Astrocyte (in vitro differentiated cells and primary cell): ENCODE measurements at regions not wholly inside any gene's neighbourhood (a gene's known extent, or its start where the extent isn't known, plus 50 kb on each side); places are given as distances from the start of the nearest gene placed in this dataset.

Experiments used
- DNase-seq: peaks from one replicate; pipeline ENCODE4 v3.0.0-alpha.2; 2010; ENCODE audit warnings: low read depth
- FAIRE-seq: peaks from 2 replicates; lab custom pipeline; 2011; peaks lifted over from hg19 to GRCh38; lab: Jason Lieb, UNC
- H2AFZ ChIP-seq: 2 replicates; pipeline ENCODE4 v1.6.0; 2012; ENCODE audit warnings: low read depth, low read length, inconsistent platforms
- H3K27ac ChIP-seq: 2 replicates; pipeline ENCODE4 v1.5.1; 2011; ENCODE audit warnings: low read depth, low read length, inconsistent platforms
- H3K27me3 ChIP-seq: 2 replicates; pipeline ENCODE4 v1.6.0; 2011; ENCODE audit warnings: low read length, inconsistent platforms; ENCODE audit not compliant: insufficient read depth
- H3K36me3 ChIP-seq: 2 replicates; pipeline ENCODE4 v1.5.1; 2011; ENCODE audit warnings: low read length, inconsistent platforms; ENCODE audit not compliant: insufficient read depth
- H3K4me1 ChIP-seq: 2 replicates; pipeline ENCODE4 v1.5.1; 2011; ENCODE audit warnings: low read length, inconsistent platforms; ENCODE audit not compliant: insufficient read depth
- H3K4me2 ChIP-seq: 2 replicates; pipeline ENCODE4 v1.6.0; 2012; ENCODE audit warnings: low read length, inconsistent platforms
- H3K4me3 ChIP-seq: 2 replicates; pipeline ENCODE4 v1.5.1; 2011; ENCODE audit warnings: low read depth, mild to moderate bottlenecking, low read length, inconsistent platforms; ENCODE audit not compliant: insufficient read depth
- H3K79me2 ChIP-seq: 2 replicates; pipeline ENCODE4 v1.6.0; 2012; ENCODE audit warnings: mild to moderate bottlenecking, low read length, inconsistent platforms; ENCODE audit not compliant: insufficient read depth
- H3K9ac ChIP-seq: 2 replicates; pipeline ENCODE4 v1.6.0; 2012; ENCODE audit warnings: mild to moderate bottlenecking, low read length, inconsistent platforms
- H3K9me3 ChIP-seq: 2 replicates; pipeline ENCODE4 v1.5.1; 2012; ENCODE audit warnings: low read depth, mild to moderate bottlenecking, low read length, inconsistent platforms; ENCODE audit not compliant: insufficient read depth
- H4K20me1 ChIP-seq: 2 replicates; pipeline ENCODE4 v1.6.0; 2012; ENCODE audit warnings: low read length, inconsistent platforms; ENCODE audit not compliant: insufficient read depth
- H3K27ac Mint-ChIP-seq: one replicate; pipeline ENCODE4 v1.8.0; 2021; ENCODE audit warnings: mild to moderate bottlenecking, mixed read lengths; ENCODE audit not compliant: unreplicated experiment
- H3K27me3 Mint-ChIP-seq: one replicate; pipeline ENCODE4 v1.8.0; 2021; ENCODE audit warnings: low read depth, mixed read lengths; ENCODE audit not compliant: unreplicated experiment
- H3K36me3 Mint-ChIP-seq: one replicate; pipeline ENCODE4 v1.8.0; 2021; ENCODE audit warnings: low read depth, mixed read lengths; ENCODE audit not compliant: unreplicated experiment
- H3K4me1 Mint-ChIP-seq: one replicate; pipeline ENCODE4 v1.8.0; 2021; ENCODE audit warnings: low read depth, mixed read lengths; ENCODE audit not compliant: unreplicated experiment
- H3K4me3 Mint-ChIP-seq: one replicate; pipeline ENCODE4 v1.8.0; 2021; ENCODE audit warnings: mild to moderate bottlenecking, moderate library complexity, mixed read lengths; ENCODE audit not compliant: unreplicated experiment
- H3K9me3 Mint-ChIP-seq: one replicate; pipeline ENCODE4 v1.8.0; 2021; ENCODE audit warnings: mild to moderate bottlenecking, mixed read lengths; ENCODE audit not compliant: unreplicated experiment
- CTCF ChIP-seq: IDR thresholded peaks from 2 replicates; pipeline ENCODE4 v1.5.1; 2011; ENCODE audit warnings: low read depth, mild to moderate bottlenecking, inconsistent platforms, low read length, moderate library complexity; ENCODE audit not compliant: insufficient read depth
- EZH2 ChIP-seq: IDR thresholded peaks from 2 replicates; pipeline ENCODE4 v1.6.1; 2012; ENCODE audit warnings: mild to moderate bottlenecking, low read length, inconsistent platforms; ENCODE audit not compliant: insufficient read depth

GRCh38 chr4:136540747-136541146 lies 991.5 kb downstream of the PCDH18 start:
- no peaks in the 10 kb centered on the region for H3K4me1 ChIP-seq
- no peaks in the 10 kb centered on the region for H3K9me3 ChIP-seq
- H3K36me3 ChIP-seq: no peaks in the 10 kb centered on the region
- H2AFZ ChIP-seq: no peak overlapping the region
- no peaks in the 10 kb centered on the region for H3K79me2 ChIP-seq
- no peak overlapping the region for H3K9ac ChIP-seq
- Mint-ChIP-seq H3K36me3 (no peaks in the 10 kb centered on the region), H3K4me1 (no peaks in the 10 kb centered on the region), H3K27me3 (no peaks in the 10 kb centered on the region), H3K27ac (no peak overlapping the region), H3K4me3 (no peak overlapping the region), H3K9me3 (no peaks in the 10 kb centered on the region)
- no peaks in the 10 kb centered on the region for H4K20me1 ChIP-seq
- DNase-seq: no peak
- no peaks in the 10 kb centered on the region for H3K27me3 ChIP-seq
- FAIRE-seq: no peak
- H3K27ac ChIP-seq: no peak overlapping the region
- no peak for TF ChIP-seq CTCF
- no peak for TF ChIP-seq EZH2
- no peak overlapping the region for H3K4me3 ChIP-seq
- H3K4me2 ChIP-seq: no peak overlapping the region

GRCh38 chr4:136528131-136528530 lies 1004.2 kb downstream of the PCDH18 start:
- no peaks in the 10 kb centered on the region for H3K36me3 Mint-ChIP-seq
- H3K4me3 Mint-ChIP-seq: no peak overlapping the region
- no peak for TF ChIP-seq EZH2
- no peak for TF ChIP-seq CTCF
- no peaks in the 10 kb centered on the region for H3K27me3 ChIP-seq
- H3K79me2 ChIP-seq: no peaks in the 10 kb centered on the region
- H3K9ac ChIP-seq: no peak overlapping the region
- no peak overlapping the region for H2AFZ ChIP-seq
- H3K27ac Mint-ChIP-seq: no peak overlapping the region
- H3K9me3 ChIP-seq: no peaks in the 10 kb centered on the region
- H3K27ac ChIP-seq: no peak overlapping the region
- H3K36me3 ChIP-seq: no peaks in the 10 kb centered on the region
- no peaks in the 10 kb centered on the region for H3K4me1 ChIP-seq
- no peak for FAIRE-seq
- H3K4me3 ChIP-seq: no peak overlapping the region
- no peaks in the 10 kb centered on the region for H4K20me1 ChIP-seq
- no peak for DNase-seq
- no peaks in the 10 kb centered on the region for H3K9me3 Mint-ChIP-seq
- peaks cover 2% of the 10 kb centered on the region for H3K4me1 Mint-ChIP-seq
- no peaks in the 10 kb centered on the region for H3K27me3 Mint-ChIP-seq
- no peak overlapping the region for H3K4me2 ChIP-seq

GRCh38 chr4:136526517-136526916 lies 1005.8 kb downstream of the PCDH18 start:
- peaks cover 2% of the 10 kb centered on the region for H3K4me1 Mint-ChIP-seq
- no peak overlapping the region for H3K4me2 ChIP-seq
- H3K27me3 Mint-ChIP-seq: no peaks in the 10 kb centered on the region
- no peaks in the 10 kb centered on the region for H3K4me1 ChIP-seq
- no peak for TF ChIP-seq EZH2
- no peak for TF ChIP-seq CTCF
- H3K9me3 ChIP-seq: no peaks in the 10 kb centered on the region
- no peaks in the 10 kb centered on the region for H3K36me3 ChIP-seq
- no peak overlapping the region for H3K27ac ChIP-seq
- no peak overlapping the region for H3K27ac Mint-ChIP-seq
- H3K4me3 ChIP-seq: no peak overlapping the region
- H3K79me2 ChIP-seq: no peaks in the 10 kb centered on the region
- H3K9ac ChIP-seq: no peak overlapping the region
- no peaks in the 10 kb centered on the region for H3K36me3 Mint-ChIP-seq
- H4K20me1 ChIP-seq: no peaks in the 10 kb centered on the region
- no peaks in the 10 kb centered on the region for H3K9me3 Mint-ChIP-seq
- FAIRE-seq (no peak), DNase-seq (peak; percentile 6)
- no peak overlapping the region for H3K4me3 Mint-ChIP-seq
- H3K27me3 ChIP-seq: no peaks in the 10 kb centered on the region
- H2AFZ ChIP-seq: no peak overlapping the region
